T-helper 2 cell treated with Interferon-gamma antibody and Interleukin-4, amounts not matched to agents 100 ng/mL and 5 ng/mL, for 36 hours (primary cell): ENCODE measurements at regions not wholly inside any gene's neighbourhood (a gene's known extent, or its start where the extent isn't known, plus 50 kb on each side); places are given as distances from the start of the nearest gene placed in this dataset.

ENCODE experiments used
- intact Hi-C: fragments of 100-400 bp; cut with micrococcal nuclease; formaldehyde crosslinking; loops from one replicate; pipeline ENCODE4 v1.15.1; 2023

DNA sequence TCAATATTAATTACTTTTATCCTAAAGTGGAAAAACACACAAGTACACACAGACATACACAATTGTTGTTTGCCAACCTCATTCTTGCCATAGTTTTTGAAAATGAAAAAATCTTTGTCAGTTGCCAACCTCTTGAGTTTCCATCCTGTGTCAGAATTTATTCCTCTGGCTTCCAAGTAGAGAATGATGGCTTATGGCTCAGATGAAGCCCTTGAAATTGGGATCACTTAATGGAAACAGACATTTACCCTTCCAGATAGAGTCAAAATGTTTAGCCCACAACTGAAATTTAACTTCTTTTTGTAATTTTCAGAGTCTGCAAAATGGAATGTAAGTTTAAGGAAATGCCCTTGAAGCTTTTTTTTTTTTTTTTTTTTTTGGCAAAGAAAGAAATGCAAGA is 321.6 kb upstream of the TNP1 start:
- intact Hi-C loops: no loop called here

DNA sequence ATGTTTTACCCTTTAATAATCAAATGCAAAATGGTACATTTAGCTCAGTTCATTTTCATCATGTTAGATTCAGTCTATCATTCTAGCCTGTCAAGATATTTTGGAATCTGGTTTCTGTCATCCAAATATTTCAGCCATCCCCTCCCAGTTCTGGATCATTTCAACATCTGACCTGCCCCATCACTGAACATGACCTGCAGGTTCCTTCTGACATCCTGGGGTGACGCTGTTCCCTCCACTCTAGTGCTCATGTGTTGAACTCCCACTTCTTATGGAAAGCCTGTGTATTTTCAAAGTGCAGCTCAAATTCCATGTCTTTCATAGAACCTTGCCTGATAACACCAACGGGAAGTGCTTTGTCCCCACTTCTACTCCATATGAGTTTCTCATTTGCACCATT is 320.0 kb upstream of the TNP1 start:
- intact Hi-C loops: no loop called here

DNA sequence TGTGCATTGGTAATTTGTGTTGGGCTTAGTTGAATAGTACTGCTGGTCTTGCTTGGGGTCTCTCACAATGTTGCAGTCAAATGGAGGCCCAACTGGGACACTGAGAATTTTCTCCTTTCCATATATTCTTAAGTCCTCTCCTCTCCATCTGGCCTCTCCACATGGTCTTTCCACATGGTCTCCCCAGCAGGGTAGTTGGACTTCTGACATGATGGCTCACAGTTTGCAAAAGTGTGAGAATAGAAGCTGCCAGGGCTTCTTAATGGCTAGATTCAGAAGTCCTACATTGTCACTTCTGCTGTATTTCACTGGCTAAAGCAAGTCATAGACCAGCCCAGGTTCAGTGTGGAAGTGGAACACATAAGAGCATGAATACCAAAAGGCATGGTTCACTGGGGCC is 318.5 kb upstream of the TNP1 start:
- intact Hi-C loops: no loop called here

DNA sequence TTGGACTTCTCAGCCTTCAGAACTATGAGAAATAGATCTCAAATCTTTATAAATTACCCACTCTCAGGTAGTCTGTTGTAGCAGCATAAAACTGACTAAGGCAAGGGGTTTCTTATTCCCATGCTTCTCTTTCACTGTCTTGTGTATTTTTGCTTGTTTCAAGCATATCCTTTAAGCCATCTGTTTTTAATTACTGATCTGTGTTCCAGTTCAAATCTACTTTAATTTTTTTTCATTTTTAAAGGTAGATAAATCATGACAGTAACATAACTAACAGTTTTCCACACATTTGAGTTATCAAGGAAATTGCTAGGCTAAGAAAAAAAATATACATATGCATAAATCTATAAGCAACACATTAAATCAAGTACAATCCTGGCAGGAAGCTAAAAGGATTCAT is 317.9 kb upstream of the TNP1 start:
- intact Hi-C loops: no loop called here

DNA sequence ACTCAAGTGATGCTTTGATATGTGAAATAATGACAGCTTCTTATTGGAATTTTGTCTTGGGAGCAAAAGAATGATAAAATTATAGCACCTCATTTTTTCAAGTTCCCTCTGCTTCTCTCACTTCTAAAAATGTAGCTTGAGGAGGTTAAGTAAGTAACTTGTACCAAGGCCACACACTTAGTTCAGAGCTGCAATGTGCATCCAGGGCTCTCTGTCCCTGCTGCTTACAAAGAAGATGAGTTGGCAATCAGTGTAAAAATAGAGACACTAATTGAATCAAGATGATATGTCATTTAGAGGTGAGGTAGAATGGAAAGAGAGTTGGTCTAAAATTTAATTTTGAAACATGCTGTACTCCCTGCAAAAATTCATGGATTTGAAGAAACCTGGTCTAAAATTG is 312.0 kb upstream of the TNP1 start:
- intact Hi-C loops: no loop called here

DNA sequence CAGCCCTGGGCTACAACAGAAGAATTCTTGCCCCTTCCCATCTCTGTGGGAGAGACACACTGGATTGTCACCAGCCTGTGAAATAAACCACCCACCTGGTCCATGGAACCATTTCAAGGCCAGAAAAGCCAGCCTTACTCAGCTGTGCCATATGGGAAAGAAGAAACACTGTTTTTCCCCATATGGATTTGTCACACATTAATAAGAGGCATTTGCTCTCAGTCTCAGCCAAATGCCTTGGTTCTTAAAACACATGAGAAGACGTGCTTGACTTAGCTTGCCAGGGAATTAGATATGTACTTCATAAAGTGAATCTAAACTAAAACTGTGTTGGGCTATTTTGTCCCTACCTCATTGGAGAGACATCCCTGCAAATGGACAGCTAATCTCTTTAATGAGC is 308.6 kb upstream of the TNP1 start:
- intact Hi-C loops: no loop called here

DNA sequence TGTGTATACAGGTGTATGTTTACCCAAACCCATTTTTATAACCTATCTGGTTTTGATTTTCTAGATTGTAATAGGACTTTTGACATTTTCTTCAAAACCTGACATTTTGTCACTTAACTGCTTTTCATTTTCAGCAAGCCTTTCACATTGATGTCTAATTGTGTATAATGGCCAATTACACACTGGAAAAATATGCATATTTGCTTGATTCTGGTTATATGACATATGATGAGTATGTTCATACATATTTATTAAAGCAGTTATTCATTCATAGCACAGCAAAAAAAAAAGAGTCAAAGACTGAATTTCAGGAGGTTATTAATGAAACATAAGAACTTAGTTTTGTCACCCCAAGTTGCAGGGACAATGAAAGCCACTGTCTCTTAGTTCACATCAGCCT is 307.7 kb upstream of the TNP1 start:
- intact Hi-C loops: loop anchor here (2.0 kb wide), 1 partner anchor 469 kb away; no protein-coding TSS in a partner anchor

DNA sequence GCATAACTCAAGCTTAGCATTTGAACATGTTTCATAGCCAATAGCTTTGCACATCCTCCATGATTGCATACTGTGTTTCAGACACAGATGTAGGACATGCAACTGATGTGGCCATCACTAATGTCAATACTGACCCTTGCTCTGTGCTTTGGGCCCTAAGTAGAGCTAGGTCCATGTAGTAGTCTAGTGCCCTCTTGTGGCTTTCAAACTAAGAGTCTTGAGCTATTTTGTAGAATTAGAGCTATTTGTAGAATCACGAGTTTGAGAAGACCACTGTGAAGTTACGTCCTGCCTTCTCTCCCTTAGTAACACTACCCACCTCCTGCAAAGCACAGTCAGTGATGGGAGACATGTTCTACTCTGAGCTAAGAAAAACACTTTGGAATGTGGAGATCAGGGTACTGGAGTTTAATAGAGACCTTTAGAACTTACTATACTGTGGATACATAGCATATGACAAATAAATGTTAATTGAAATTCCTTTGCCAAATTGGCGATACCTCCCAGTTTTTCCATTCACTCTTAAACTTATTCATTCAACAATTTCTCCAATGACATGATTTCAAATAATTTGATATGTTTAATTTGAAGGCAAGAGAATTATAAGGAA is 306.5 kb upstream of the TNP1 start:
- intact Hi-C loops: loop anchor here (1.0 to 2.0 kb wide), 2 partner anchors 389 to 468 kb away; no protein-coding TSS in a partner anchor

DNA sequence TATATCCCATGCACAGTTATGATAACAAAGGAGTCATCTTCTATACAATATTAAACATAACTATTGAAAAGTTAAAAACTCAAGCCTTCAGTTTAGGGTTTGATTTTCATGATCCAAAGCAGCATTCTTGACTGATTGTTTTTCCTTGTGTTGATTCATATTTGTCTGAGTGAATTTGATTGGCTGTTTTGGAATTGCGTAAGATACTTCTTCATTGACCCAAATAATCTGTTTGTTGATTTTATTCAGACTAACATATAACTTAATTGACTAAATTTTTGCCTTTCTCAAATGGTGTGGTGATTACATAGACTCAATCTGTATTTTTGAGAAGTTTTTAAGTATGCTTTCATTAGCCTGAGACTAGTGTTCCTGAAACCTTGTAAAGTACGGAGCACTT is 305.7 kb upstream of the TNP1 start:
- intact Hi-C loops: loop anchor here (1.0 kb wide), 1 partner anchor 483 kb away; no protein-coding TSS in a partner anchor

DNA sequence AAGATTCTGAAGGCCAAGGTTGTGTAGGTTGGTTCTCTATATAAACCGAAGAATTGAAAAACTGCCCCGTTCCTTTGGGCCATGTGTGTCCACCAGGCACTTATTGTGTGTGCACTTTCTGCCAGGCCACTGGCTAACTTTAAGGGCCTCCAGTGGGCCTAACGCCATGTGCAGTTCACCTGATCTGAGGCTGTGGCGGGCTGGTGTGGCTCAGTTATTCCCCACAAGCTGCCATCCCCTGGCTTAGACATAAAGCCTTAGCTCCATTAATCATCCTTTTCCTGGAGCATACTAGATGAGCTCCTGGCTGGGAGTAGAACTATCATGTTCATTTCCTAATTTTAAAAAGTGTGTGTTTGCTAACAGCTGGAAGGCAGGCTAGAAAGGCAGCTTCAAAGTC is 304.1 kb upstream of the TNP1 start:
- intact Hi-C loops: no loop called here

DNA sequence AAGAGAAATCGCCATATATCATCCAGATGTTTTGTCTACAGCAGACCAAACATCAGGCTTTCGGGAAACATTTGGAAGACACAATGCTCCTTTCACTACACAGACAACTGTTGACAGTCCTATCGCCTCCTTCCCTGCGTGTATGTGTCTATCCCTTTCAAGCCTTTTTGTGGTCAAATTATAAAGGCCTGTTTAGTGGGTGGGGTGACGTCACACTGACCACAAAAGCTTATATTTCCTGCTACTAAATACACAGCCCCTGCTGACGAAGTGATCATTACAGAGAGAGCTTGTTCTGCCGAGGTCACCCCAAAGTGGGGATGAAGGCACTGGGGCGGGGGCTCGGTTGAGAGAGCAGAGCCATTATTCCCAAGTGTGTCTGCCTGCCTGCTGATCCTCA is 302.7 kb upstream of the TNP1 start:
- intact Hi-C loops: no loop called here

DNA sequence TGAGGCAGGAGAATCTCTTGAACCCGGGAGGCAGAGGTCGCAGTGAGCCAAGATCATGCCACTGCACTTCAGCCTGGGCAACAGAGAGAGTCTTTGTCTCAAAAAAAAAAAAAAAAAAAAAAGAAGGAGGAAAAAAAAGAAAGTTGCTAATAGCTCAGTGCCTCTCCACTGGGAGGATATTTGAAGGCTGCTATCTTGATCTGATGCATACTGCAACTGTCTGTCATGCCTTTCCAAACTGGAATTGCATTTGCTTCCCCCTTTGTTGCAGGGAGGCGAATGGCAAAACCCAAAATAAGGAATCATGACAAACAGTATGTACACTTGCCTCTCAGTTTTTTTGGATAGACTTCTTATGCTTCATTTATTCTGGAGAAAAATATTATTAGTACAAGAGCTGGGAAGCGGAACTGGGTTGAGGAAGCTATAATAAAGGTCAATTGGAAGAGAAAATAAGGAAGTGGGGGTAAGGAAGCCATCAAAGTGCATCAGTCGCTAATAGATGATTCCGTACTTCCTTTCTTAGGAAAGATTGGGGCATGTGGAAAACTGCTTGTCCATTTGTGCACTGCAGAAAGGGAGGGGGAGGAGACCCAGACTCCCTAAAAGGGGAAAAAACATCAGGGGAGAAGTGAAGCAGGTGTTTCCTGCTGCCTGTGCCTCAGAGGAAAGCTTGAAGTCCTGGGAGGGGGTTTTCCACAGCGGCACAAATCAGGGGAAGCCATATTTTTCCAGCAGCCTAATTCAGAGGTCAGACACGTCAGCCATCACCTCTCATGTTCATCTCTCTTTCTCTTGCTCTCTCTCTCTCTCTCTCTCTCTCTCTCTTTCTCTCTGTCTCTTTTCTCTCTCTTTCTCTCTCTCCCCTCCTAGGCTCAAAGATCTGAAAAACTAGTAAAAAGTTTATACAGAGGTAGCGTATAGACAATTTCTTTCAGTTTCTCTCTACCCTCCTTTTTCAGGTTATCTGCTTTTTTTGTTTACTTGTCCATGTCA is 301.4 kb upstream of the TNP1 start:
- intact Hi-C loops: no loop called here

DNA sequence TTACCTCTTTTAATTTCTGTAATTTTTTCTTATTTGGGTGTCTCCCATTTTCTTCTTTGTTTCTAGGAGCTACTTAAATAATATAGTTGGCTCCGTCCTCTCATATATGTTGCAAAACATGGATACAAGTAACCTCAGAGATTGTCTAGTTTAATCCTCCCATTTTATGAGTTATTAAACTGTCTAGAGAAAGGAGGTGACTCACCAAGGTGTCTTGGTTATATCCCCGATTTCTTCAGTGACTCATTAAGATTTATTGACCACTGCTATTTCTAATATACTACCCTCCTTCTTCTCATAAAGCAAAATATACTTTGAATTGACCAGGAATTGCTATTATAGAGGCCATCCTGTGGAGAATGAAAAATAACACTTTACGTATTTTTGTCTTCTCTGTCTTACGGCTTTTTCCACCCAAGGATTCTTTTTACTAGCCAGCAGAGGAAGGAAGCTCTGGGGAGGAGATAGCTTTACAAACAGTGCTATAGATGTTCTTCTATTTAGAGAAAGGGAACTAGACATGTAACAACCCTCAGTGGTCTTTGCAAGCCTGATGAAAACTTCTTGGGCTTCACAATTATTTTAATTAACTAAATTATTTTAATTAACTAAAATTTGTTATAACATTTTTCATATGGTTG is 300.4 kb upstream of the TNP1 start:
- intact Hi-C loops: no loop called here

DNA sequence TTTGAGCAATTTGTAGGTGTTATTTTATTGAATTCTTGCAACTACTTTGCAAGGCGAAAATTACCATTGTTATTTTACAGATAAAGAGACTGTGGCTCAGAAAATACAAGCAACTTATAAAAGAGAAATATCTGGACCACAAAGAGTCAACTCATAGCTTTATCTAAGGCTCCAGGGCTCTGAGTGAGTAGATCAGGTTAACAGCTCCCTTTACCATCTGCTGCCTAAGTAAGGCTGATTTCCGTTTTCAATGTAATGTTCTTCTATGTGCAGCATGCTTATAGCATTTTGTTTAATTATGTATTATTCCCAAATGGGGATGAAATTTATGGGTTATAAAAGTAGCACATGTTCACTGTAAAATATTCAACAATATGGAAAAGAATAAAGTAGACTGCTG is 299.1 kb upstream of the TNP1 start:
- intact Hi-C loops: no loop called here

DNA sequence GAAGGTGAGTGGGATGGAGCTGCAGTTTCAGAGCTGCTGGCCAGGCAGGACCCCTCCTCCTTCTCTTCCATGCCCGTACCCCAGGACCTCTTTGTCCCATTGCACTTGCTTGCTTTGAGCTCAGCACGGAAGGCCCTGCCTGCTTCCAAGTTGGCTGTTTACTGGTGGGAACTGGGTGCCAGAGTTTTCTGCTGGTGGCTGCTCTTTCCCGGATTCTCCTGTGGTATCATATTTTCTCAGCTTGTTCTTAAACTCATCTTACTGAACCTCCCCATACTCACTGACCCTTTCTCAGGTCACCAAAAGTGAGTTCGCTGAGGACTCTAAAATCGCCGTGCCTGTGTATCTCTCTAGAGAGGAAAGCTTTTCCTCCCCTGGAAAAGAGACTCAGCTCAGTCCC is 297.7 kb upstream of the TNP1 start:
- intact Hi-C loops: no loop called here

DNA sequence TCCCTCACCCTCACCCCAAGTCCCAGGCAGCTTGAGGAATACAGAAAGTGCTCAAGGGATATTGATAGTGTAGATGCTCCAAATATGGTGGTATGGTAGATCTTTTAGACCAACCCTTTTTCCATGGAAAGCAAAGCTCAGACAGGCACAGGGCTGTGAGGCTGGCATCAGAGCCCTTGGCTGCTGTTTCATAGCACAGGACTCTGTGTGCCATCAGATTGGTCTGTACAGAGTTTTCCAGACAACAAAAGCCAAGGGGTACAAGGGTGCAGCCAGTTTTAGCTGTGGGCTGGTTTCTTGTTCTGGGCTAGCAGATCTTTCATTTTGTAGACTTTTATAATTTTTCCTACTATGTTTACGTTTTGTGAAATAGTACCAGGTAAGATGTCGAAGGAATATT is 296.9 kb upstream of the TNP1 start:
- intact Hi-C loops: no loop called here

DNA sequence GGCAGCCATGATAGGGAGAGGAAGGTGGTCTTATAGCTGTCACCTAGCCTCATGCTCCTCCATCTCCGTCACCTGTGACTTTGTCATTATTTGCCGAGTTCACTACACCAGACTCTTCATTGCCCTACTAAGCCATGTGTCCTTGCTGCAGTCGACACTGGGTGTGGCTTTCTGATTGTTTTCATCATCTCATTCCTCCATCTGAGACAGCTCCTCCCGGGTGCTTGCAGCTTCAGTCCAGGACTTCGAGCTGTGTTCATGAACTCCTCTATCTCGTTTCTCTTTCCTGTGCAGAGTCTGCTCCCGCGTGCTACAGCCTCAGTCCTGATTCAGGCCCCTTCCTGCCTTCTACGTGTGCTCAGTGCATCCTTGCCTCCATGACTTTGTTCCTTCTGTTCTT is 295.1 kb upstream of the TNP1 start:
- intact Hi-C loops: no loop called here

DNA sequence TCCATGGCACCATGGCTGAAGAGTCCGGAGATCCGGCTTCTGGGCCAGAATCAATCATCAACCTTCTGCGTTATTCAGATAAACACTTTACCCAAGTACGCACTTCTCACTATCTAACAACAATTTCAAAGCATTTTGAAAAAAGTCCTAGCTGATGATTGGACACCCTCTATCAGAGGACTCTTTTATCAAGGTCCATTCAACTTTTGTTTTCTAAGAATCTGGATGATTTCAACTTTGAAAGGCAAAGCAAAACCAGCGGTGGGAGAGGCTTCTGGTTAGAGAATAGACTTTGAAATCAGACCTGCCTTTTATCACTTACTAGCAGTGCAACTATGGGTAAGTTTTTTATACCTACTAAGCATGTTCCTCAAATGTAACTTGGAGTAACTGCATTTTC is 293.6 kb upstream of the TNP1 start:
- intact Hi-C loops: no loop called here

DNA sequence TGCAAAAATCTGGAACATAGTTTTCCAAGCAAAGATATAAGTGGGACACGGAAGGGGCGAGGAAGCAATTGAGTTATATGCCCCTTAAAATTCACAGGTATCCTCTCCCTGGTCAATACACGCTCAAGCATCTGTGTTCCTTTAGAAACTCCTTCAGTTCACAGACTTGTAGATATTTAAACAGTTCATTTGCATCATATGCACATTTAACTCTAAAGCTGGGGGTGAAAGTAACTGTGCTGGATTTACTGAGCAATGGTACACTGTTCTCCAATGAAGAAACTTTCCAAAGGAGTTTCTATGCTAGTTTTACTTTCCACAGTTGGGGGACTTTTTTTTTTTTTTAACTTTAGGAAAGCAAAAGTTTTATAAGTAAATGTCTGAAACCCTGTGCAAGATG is 293.0 kb upstream of the TNP1 start:
- intact Hi-C loops: no loop called here

DNA sequence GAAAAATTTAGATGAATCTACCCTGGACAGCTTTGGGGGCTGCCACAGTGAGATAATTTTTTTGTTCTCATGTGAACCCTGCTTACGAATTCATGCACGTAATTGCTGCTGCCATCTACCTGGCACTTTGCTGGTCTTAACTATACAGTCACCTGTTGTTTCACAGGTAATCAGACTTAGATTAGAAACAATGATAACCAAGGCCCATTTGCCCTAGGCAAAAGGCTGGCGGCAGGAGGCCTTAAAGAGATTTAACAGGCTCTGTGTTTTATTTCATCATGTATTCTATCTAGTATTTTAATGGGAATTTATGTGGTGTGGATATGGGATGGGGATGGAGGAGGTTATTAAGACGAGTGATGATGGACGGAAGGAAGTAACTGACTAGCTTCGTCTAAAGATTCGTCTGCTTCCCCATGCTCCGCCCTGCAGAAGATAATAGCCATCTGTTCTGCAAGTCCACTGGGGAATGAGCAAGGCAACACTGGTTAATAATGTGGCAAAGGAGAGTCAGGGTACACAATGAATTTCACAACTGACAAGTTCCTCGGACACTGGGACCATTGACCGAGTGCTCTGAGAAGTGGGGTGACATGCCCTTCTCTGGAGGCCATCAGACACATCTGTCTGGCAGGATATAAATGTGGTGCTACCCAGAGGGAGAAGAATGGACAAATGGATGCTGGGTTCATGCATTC is 291.8 kb upstream of the TNP1 start:
- intact Hi-C loops: no loop called here

DNA sequence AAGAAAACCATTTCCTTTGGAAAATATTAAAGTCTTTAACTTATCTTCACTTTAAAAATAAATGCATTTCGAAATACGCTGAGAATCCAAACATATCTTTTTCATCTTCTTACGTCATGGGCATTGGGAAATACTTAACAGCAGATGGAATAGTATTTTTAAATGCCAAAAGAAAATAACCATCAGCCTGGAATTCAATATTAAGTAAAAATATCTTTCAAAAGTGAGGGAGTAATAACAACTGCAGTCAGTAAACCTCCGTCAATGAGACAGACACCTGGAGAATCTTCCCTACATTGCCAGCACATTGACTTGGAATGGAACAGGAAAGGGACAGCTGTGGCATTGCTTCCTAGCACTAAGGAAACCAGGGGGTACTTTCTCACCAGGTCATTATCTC is 290.4 kb upstream of the TNP1 start:
- intact Hi-C loops: no loop called here
